ENCODE measurements at regions not wholly inside any gene's neighbourhood (a gene's known extent, or its start where the extent isn't known, plus 50 kb on each side); places are given as distances from the start of the nearest gene placed in this dataset.

DNA sequence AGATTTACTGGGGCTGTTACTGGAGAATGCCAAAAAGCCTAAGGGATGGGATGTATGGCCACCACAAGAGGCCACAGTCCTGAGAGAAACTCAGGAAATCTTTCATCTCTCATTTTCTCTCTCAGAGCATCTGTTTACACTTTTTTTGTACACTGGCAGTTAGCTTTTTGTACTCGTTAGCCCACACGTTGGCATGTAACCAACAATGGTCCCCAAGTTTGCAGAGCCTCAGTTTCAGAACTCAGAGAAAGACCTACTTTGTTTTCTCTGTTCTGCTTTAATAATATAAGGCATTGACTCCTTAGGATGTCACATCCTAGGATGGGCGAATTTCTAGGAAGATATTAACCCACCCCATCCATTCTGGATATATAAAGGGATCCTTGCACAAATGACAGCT, 183.5 kb downstream of the SUCNR1 start:
- Histone ChIP-seq H4K20me1 (ENCODE audit: insufficient read depth, low read length, poor library complexity, severe bottlenecking) (no peaks in the 10 kb centered on the region), H3K4me1 (ENCODE audit: insufficient read depth, low read length, poor library complexity, severe bottlenecking) (no peaks in the 10 kb centered on the region), H3K9me2 (replicated peaks; ENCODE audit: low read depth, low read length) (no peaks in the 10 kb centered on the region), H2AFZ (ENCODE audit: low read length) (no peak overlapping the region), H3K36me3 (ENCODE audit: insufficient read depth, low read length) (no peaks in the 10 kb centered on the region), H3K9me3 (ENCODE audit: insufficient read depth, low read depth, low read length) (no peaks in the 10 kb centered on the region), H3F3A (ENCODE audit: low read depth) (no peaks in the 10 kb centered on the region), H3K4me2 (ENCODE audit: low read depth, low read length, poor library complexity, severe bottlenecking) (no peak overlapping the region), H3K79me2 (ENCODE audit: insufficient read depth, low read length) (no peaks in the 10 kb centered on the region), H3K4me3 (ENCODE audit: low read length, poor library complexity, severe bottlenecking) (no peak overlapping the region), H3K9ac (ENCODE audit: low read depth, low read length, poor library complexity, severe bottlenecking) (no peak overlapping the region), H3K27me3 (ENCODE audit: insufficient read depth, low read length, poor library complexity, severe bottlenecking) (no peaks in the 10 kb centered on the region)
- TF ChIP-seq, protein P1, sequence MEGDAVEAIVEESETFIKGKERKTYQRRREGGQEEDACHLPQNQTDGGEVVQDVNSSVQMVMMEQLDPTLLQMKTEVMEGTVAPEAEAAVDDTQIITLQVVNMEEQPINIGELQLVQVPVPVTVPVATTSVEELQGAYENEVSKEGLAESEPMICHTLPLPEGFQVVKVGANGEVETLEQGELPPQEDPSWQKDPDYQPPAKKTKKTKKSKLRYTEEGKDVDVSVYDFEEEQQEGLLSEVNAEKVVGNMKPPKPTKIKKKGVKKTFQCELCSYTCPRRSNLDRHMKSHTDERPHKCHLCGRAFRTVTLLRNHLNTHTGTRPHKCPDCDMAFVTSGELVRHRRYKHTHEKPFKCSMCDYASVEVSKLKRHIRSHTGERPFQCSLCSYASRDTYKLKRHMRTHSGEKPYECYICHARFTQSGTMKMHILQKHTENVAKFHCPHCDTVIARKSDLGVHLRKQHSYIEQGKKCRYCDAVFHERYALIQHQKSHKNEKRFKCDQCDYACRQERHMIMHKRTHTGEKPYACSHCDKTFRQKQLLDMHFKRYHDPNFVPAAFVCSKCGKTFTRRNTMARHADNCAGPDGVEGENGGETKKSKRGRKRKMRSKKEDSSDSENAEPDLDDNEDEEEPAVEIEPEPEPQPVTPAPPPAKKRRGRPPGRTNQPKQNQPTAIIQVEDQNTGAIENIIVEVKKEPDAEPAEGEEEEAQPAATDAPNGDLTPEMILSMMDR (conservative IDR thresholded peaks at IDR 0.05; ENCODE audit: low read length), result no peak
- no peak for TF ChIP-seq EZH2phosphoT487 (IDR thresholded peaks at IDR 0.05; ENCODE audit: borderline replicate concordance)

DNA sequence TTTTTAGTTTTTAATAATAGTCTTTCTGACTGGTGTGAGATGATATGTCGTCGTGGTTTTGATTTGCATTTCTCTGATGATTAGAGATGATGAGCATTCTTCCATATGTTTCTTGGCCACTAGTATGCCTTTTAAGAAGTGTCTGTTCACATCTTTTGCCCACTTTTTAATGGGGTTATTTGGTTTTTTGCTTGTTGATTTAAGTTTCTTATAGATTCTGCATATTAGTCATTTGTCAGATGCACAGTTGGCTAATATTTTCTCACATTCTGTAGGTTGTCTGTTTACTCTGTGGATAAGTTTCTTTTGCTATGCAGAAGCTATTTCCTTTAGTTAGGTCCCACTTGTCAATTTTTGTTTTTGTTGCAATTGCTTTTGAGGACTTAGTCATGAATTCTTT, 185.4 kb downstream of the SUCNR1 start:
- no peak overlapping the region for H2AFZ ChIP-seq (ENCODE audit: low read length)
- no peaks in the 10 kb centered on the region for H3K27me3 ChIP-seq (ENCODE audit: insufficient read depth, low read length, poor library complexity, severe bottlenecking)
- no peaks in the 10 kb centered on the region for H3K4me1 ChIP-seq (ENCODE audit: insufficient read depth, low read length, poor library complexity, severe bottlenecking)
- no peak overlapping the region for H3K4me2 ChIP-seq (ENCODE audit: low read depth, low read length, poor library complexity, severe bottlenecking)
- TF ChIP-seq EZH2phosphoT487 (IDR thresholded peaks at IDR 0.05; ENCODE audit: borderline replicate concordance), result no peak
- TF ChIP-seq, protein P1 (conservative IDR thresholded peaks at IDR 0.05; ENCODE audit: low read length), result no peak
- no peaks in the 10 kb centered on the region for H3K9me3 ChIP-seq (ENCODE audit: insufficient read depth, low read depth, low read length)
- no peaks in the 10 kb centered on the region for H3F3A ChIP-seq (ENCODE audit: low read depth)
- no peak overlapping the region for H3K9ac ChIP-seq (ENCODE audit: low read depth, low read length, poor library complexity, severe bottlenecking)
- H4K20me1 ChIP-seq (ENCODE audit: insufficient read depth, low read length, poor library complexity, severe bottlenecking), result no peaks in the 10 kb centered on the region
- no peaks in the 10 kb centered on the region for H3K36me3 ChIP-seq (ENCODE audit: insufficient read depth, low read length)
- H3K4me3 ChIP-seq (ENCODE audit: low read length, poor library complexity, severe bottlenecking), result no peak overlapping the region
- H3K79me2 ChIP-seq (ENCODE audit: insufficient read depth, low read length), result no peaks in the 10 kb centered on the region
- no peaks in the 10 kb centered on the region for H3K9me2 ChIP-seq (replicated peaks; ENCODE audit: low read depth, low read length)

DNA sequence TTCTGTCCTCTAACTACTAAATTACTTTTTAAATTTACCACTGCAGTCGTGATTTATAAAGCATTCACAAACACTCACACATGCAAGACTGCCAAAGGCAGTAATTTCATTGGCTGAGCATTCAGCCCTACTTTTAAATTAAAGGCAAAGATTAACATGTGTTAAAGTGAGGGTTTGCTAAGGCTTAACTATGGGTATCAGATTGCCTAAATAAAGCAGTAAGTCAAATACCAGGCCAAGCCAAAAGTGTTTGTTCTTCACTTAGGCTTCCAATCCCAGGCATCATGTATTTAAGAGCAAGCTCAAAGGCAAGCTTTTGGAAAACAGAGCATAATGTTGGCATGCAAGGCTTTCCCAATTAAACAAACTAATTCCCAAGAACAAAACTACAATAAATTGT, 187.3 kb downstream of the SUCNR1 start:
- H2AFZ ChIP-seq (ENCODE audit: low read length), result no peak overlapping the region
- TF ChIP-seq, protein P1 (conservative IDR thresholded peaks at IDR 0.05; ENCODE audit: low read length), result no peak
- TF ChIP-seq EZH2phosphoT487 (IDR thresholded peaks at IDR 0.05; ENCODE audit: borderline replicate concordance), result no peak
- no peaks in the 10 kb centered on the region for H3K79me2 ChIP-seq (ENCODE audit: insufficient read depth, low read length)
- H4K20me1 ChIP-seq (ENCODE audit: insufficient read depth, low read length, poor library complexity, severe bottlenecking), result no peaks in the 10 kb centered on the region
- H3K4me1 ChIP-seq (ENCODE audit: insufficient read depth, low read length, poor library complexity, severe bottlenecking), result no peaks in the 10 kb centered on the region
- no peaks in the 10 kb centered on the region for H3K36me3 ChIP-seq (ENCODE audit: insufficient read depth, low read length)
- no peaks in the 10 kb centered on the region for H3K27me3 ChIP-seq (ENCODE audit: insufficient read depth, low read length, poor library complexity, severe bottlenecking)
- H3K4me3 ChIP-seq (ENCODE audit: low read length, poor library complexity, severe bottlenecking), result no peak overlapping the region
- H3K4me2 ChIP-seq (ENCODE audit: low read depth, low read length, poor library complexity, severe bottlenecking), result no peak overlapping the region
- H3K9me3 ChIP-seq (ENCODE audit: insufficient read depth, low read depth, low read length), result no peaks in the 10 kb centered on the region
- no peak overlapping the region for H3K9ac ChIP-seq (ENCODE audit: low read depth, low read length, poor library complexity, severe bottlenecking)
- no peaks in the 10 kb centered on the region for H3F3A ChIP-seq (ENCODE audit: low read depth)
- no peaks in the 10 kb centered on the region for H3K9me2 ChIP-seq (replicated peaks; ENCODE audit: low read depth, low read length)

All from Loucy (cell line).